ENCODE measurements at regions not wholly inside any gene's neighbourhood (a gene's known extent, or its start where the extent isn't known, plus 50 kb on each side); places are given as distances from the start of the nearest gene placed in this dataset.

DNA sequence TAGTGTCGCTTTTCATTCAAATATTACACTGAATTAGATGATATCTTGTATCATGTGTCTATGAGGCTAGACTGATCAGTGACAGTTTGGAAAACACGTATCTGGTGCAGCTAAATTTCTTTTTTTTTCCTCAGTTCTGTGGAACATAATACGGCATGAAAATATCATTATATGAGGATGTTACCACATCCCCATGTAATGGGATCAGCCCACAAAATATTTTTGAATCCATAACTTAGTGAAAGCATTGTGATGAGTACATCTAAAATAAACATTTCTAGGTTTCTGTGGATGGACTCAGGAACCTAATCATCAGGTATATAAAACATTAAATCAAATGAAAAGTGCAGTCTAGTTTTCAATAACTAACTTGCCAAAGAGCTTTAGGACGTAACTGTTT is 356.3 kb downstream of the USP25 start:
- in situ Hi-C loops (cut with MboI; ENCODE audit: low sequenced_read_pairs in 4 of 4) = loop anchor here in 3 of 4 donors (10.0 to 25.0 kb wide), 5 partner anchors 109 to 501 kb away; no protein-coding TSS in a partner anchor

DNA sequence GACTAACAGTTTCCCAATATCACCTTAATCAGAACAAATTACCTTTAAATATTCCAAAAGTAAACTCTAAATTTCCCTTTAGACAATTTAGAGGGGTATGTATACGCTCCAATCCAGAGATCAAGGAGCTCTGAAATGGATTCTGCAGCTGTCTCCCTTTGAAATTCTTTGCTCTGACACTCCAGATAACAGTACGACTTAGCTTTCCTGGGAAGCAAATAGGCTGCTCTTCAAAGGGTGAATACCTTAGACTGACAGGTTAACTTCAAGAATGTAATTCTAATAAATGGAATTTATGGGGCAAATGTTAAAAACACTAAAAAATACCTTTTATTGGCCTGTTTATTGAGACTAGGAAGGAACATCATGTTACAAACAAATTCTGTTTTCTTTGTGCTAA is 357.2 kb downstream of the USP25 start:
- Histone ChIP-seq H3K27me3 (no peaks in the 10 kb centered on the region), H3K9me3 (no peaks in the 10 kb centered on the region), H3K4me1 (peaks cover 3% of the 10 kb centered on the region in 2 donors), H3K27ac (peak overlapping the region in 2 of 4 donors; percentile 1 to 25), H3K4me3 (peak overlapping the region in 1 of 4 donors; percentile 24), H3K36me3 (no peaks in the 10 kb centered on the region)
- in situ Hi-C loops (cut with MboI; ENCODE audit: low sequenced_read_pairs in 4 of 4) (loop anchor here in 3 of 4 donors (10.0 to 25.0 kb wide), 5 partner anchors 108 to 500 kb away; no protein-coding TSS in a partner anchor), intact Hi-C loops (cut with DNase I; ENCODE audit: low total_unique reads) (loop anchor here (10.0 kb wide), 3 partner anchors 338 to 958 kb away; partner anchors contain the start of gene USP25)
- DNase-seq (no peak), ATAC-seq (no peak)
- TF ChIP-seq, protein P1, sequence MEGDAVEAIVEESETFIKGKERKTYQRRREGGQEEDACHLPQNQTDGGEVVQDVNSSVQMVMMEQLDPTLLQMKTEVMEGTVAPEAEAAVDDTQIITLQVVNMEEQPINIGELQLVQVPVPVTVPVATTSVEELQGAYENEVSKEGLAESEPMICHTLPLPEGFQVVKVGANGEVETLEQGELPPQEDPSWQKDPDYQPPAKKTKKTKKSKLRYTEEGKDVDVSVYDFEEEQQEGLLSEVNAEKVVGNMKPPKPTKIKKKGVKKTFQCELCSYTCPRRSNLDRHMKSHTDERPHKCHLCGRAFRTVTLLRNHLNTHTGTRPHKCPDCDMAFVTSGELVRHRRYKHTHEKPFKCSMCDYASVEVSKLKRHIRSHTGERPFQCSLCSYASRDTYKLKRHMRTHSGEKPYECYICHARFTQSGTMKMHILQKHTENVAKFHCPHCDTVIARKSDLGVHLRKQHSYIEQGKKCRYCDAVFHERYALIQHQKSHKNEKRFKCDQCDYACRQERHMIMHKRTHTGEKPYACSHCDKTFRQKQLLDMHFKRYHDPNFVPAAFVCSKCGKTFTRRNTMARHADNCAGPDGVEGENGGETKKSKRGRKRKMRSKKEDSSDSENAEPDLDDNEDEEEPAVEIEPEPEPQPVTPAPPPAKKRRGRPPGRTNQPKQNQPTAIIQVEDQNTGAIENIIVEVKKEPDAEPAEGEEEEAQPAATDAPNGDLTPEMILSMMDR (IDR thresholded peaks at IDR 0.05 in 4 of 5, conservative IDR thresholded peaks at IDR 0.05 in 1 of 5) = no peak
- TF ChIP-seq POLR2A (IDR thresholded peaks at IDR 0.05) = no peak

More for the DNA sequence above, 356.3 kb downstream of the USP25 start:
- H3K9me3 ChIP-seq = no peaks in the 10 kb centered on the region
- no peaks in the 10 kb centered on the region for H3K36me3 ChIP-seq
- peak overlapping the region in 3 of 4 donors; percentile 24 to 40 (median 32) for H3K4me3 ChIP-seq
- ATAC-seq (no peak), DNase-seq (no peak)
- H3K27me3 ChIP-seq = no peaks in the 10 kb centered on the region
- no peak for TF ChIP-seq POLR2A (IDR thresholded peaks at IDR 0.05)
- TF ChIP-seq, protein P1 (IDR thresholded peaks at IDR 0.05 in 4 of 5, conservative IDR thresholded peaks at IDR 0.05 in 1 of 5) = no peak
- intact Hi-C loops (cut with DNase I; ENCODE audit: low total_unique reads) = loop anchor here (10.0 kb wide), 3 partner anchors 339 to 959 kb away; partner anchors contain the start of gene USP25
- H3K27ac ChIP-seq = peak overlapping the region; percentile 11 to 69 (median 52)
- peaks cover 3 to 4% of the 10 kb centered on the region in 2 donors for H3K4me1 ChIP-seq

DNA sequence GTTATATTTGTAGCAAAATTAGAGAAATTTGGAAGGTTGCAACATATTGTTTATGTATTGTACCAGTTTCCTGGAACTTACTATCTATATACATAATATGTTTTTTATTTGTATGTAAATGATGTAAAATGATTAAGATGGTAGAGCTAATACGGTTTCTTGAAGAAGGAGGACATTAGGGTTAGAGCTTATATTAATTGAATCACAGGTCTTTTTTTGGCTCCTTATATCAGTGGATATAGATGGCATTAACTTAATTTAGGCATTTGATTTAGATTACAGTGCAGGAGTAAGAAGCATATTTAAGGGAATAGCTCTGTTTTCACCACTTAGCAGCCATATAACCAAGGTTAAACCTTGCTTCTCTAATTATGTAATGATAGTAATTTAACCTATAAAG is 357.7 kb downstream of the USP25 start:
- H3K27ac ChIP-seq = no peak overlapping the region

DNA sequence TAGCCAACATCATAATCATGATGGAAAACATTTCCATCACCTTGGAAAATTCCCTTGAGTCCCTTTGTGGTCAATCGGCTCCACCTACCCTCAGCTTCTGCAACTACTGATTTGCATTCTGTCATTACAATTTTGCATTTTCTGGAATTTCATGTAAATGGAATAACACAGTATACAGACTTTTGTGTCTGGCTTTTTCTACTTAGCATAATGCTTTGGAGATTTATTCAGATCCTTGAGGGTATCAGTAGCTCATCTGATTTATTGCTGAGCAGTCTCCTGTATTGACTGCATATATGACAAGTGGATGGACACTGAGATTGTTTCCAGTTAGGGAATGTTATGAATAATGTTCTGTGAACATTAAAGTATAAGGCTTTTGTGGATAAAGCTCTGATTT is 358.3 kb downstream of the USP25 start:
- Histone ChIP-seq H3K4me3 (no peak overlapping the region), H3K27me3 (no peaks in the 10 kb centered on the region), H3K36me3 (no peaks in the 10 kb centered on the region), H3K4me1 (peaks cover 0 to 3% of the 10 kb centered on the region in 2 donors), H3K27ac (no peak overlapping the region), H3K9me3 (no peaks in the 10 kb centered on the region)
- in situ Hi-C loops (cut with MboI; ENCODE audit: low sequenced_read_pairs in 4 of 4) = loop anchor here in 3 of 4 donors (10.0 to 25.0 kb wide), 5 partner anchors 107 to 499 kb away; no protein-coding TSS in a partner anchor
- DNase-seq (no peak), ATAC-seq (no peak)
- TF ChIP-seq POLR2A (IDR thresholded peaks at IDR 0.05) = no peak
- TF ChIP-seq, protein P1 (IDR thresholded peaks at IDR 0.05 in 4 of 5, conservative IDR thresholded peaks at IDR 0.05 in 1 of 5) = no peak
- intact Hi-C loops (cut with DNase I; ENCODE audit: low total_unique reads) = loop anchor here (10.0 kb wide), 3 partner anchors 337 to 957 kb away; partner anchors contain the start of gene USP25

More for the DNA sequence above, 357.7 kb downstream of the USP25 start:
- in situ Hi-C loops (cut with MboI; ENCODE audit: low sequenced_read_pairs in 4 of 4) (loop anchor here in 3 of 4 donors (10.0 to 25.0 kb wide), 5 partner anchors 107 to 500 kb away; no protein-coding TSS in a partner anchor), intact Hi-C loops (cut with DNase I; ENCODE audit: low total_unique reads) (loop anchor here (10.0 kb wide), 3 partner anchors 337 to 957 kb away; partner anchors contain the start of gene USP25)
- Histone ChIP-seq H3K4me1 (peaks cover 0 to 3% of the 10 kb centered on the region in 2 donors), H3K9me3 (no peaks in the 10 kb centered on the region), H3K27me3 (no peaks in the 10 kb centered on the region), H3K4me3 (peak overlapping the region in 1 of 4 donors; percentile 24), H3K36me3 (no peaks in the 10 kb centered on the region)
- TF ChIP-seq, protein P1 (IDR thresholded peaks at IDR 0.05 in 4 of 5, conservative IDR thresholded peaks at IDR 0.05 in 1 of 5) = no peak
- no peak for TF ChIP-seq POLR2A (IDR thresholded peaks at IDR 0.05)
- no peak for DNase-seq
- ATAC-seq = no peak

Data from gastrocnemius medialis (tissue), 4 donors.